HG03378 (cell line): ENCODE measurements at regions not wholly inside any gene's neighbourhood (a gene's known extent, or its start where the extent isn't known, plus 50 kb on each side); places are given as distances from the start of the nearest gene placed in this dataset.

Experiments
- ATAC-seq: cut with Tn5 transposase; IDR thresholded peaks from one replicate; pipeline ENCODE4 v1.9.1; 2021; ENCODE audit warnings: mild to moderate bottlenecking, moderate library complexity; ENCODE audit not compliant: unreplicated experiment

- no peak for ATAC-seq
Measured at GRCh38 chr2:129661935-129662334, 317.5 kb upstream of the RAB6C start.

GRCh38 chr2:129667577-129667976, 311.9 kb upstream of the RAB6C start:
- no peak for ATAC-seq

GRCh38 chr2:129672521-129672920, 306.9 kb upstream of the RAB6C start:
- no peak for ATAC-seq

GRCh38 chr2:129673234-129673633, 306.2 kb upstream of the RAB6C start:
- ATAC-seq, result no peak

GRCh38 chr2:129673847-129674711, 305.4 kb upstream of the RAB6C start:
- ATAC-seq, result no peak

DNA sequence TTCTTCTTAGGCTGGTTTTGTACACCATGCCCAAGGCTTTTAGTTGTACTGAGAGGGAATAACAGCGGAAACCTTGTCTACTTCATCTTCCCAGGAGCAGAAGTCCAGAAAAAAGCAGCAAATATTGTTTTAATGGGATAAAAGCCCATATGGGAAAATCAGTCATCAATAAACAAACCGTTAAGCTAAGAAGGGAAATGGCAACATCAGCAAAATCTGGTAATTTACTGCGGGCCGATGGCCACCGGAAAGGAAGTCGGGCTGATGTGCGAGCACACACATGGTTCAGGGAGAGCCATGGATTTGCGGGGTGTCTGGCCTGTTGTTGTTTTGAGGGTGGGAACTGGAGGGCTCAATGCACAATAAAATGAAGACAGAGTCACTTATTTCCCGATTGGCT, 300.7 kb upstream of the RAB6C start:
- no peak for ATAC-seq

DNA sequence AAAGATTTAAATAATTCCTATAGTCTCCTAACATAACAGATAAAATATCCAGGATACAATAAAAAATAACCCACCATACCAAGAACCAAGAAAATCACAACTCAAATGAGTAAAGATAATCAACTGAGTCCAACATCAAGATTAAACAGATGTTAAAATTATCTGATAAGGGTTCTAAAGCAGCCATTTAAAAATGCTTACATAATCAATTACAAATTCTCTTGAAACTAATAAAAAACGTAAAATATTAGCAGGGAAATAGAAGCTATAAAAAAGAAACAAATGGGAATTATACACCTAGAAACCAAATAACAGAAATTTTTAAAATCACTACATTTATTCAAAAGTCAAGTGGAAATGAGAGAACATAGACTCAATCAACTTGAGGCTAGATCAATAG, 297.7 kb upstream of the RAB6C start:
- no peak for ATAC-seq

DNA sequence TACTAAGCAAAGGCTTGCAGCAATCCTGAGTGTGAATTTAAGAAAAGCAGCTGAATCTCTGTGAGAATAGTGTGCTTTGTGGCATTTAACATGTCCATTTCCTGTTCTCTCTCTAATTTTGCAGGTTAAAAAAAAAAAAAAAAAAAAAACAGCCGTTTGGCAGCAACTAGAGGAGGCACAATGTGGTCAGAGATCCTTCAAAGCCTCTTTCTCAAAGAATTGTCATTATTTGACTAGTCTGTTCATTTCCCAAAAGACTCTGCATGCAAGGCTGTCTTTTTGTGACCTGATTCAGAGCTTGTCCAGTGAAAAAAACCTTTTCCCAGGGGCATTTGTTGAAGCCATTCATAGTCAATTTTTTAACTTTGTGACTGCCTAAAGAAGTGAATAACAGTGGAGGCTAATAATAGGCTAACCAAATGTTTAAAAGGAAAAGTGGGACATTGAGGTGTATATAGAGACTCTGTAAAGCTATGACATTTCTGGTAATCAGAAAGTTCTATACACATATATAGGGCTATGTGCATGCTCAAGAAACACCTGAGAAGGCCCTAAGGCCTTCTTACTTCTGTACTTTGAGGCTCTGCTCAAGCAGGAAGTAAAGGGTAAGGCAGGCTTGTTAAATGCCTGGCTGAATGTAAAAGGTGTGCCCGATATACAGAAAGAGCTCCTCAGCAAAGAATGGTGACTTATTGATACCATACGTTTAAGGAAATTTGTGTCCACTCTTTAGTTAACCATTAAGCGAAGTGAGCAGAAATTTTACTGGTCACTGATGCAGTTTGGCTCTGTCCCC, 289.6 kb upstream of the RAB6C start:
- ATAC-seq, result no peak

DNA sequence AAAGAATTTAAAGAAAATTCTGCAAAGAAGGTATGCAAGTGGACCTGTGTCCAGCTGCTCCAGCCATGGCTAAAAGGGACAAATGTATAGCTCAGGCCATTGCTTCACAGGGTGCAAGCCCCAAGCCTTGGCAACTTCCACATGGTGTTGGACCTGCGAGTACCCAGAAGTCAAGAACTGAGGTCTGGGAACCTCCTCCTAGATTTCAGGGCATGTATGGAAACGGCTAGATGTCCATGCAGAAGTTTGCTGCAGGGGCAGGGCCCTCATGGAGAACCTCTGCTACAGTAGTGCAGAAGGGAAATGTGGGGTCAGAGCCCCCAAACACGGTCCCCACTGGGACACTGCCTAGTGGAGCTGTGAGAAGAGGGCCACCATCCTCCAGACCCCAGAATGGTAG, 284.0 kb upstream of the RAB6C start:
- ATAC-seq, result no peak

- no peak for ATAC-seq
Measured at GRCh38 chr2:129698593-129698992, 280.9 kb upstream of the RAB6C start.

DNA sequence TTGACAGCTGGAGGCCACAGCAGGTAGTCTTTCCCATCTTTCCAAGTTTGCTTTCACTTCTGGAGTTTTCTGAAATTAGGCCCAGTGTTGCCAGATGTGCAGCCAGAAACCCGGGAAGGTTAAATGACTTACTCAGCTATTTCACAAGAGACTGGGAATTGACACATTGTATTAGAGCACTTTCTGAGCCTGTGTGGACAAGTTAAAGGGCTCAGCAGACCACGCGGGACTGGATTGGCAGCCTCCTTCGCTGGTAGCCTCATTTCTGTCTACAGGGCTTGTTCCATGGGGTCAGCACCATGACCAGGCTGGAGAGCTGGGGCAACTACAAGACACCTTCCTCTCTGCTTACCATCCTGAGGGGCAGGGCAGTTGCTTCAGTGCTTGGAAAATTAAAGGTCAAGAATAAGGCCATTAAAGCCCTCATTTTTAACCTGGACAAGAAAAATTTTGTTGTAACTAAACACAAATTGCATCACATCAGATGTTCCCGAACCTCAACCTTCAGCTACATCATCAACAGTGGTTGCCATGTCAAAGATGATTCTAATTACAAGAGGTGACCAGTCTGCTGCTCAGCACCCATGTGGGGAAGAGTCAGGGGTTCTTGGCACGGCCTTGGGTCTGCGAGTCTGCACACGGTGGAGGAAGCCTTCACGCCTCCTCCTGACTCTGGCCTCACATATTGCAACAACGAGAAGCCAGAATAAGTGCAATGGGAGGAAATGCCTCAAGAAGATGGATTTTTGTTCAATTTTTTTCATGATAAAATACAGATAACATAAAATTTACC, 279.5 kb upstream of the RAB6C start:
- no peak for ATAC-seq

GRCh38 chr2:129702416-129703176, 276.9 kb upstream of the RAB6C start:
- ATAC-seq, result no peak

DNA sequence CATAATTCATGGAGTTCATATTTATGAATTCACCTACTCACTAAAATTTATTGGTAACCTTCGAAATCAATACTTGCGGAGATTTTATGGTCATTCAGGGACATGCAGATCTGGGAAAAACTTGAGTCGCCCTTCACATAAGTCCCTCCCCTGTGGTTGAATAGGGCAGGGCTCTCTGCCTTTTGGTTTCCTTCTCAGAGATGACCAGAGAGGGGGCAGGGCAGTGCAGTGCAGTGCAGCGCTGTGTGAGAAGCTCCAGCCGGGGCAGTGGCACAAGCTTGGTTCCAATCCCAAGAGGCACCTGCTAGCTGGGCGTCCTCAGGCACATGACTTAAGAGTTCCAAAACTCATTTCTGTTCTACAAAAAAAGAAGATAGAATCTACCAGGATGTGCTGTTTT, 274.4 kb upstream of the RAB6C start:
- no peak for ATAC-seq

GRCh38 chr2:129707800-129708199, 271.7 kb upstream of the RAB6C start:
- ATAC-seq, result no peak

DNA sequence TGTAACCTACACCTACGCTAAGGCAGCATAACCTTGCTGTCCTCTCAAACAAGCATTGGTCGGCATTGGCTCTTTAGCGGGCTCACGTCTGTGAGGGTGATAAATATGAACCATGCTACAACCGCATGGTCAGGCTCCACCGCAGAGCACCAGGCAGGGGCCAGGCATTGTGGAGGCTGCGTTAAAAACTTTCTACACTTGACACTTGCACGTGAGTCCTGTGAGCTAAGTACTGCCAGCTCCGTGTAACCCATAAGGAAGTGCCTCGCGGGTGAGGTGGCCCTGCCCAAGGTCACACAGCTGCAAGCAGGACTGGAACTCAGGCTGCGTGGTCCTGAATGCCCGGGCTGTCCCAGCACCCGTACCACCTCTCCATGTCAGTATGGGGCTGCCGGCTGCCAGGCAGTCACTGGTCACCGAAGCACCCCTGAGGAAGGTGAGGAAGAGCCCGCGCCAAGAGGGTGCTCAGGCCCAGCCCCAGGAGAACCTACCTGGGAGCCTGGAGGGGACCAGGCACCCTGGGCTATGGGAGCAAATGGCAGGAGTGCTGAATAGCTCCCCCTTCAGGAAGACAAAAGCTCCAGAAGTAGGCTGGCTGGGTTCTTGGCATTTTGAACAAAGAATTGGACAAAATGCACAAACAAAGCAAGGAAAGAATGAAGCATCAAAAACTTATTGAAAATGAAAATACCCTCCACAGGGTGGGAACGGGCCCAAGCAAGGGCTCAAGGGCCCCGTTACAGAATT, 271.1 kb upstream of the RAB6C start:
- no peak for ATAC-seq

DNA sequence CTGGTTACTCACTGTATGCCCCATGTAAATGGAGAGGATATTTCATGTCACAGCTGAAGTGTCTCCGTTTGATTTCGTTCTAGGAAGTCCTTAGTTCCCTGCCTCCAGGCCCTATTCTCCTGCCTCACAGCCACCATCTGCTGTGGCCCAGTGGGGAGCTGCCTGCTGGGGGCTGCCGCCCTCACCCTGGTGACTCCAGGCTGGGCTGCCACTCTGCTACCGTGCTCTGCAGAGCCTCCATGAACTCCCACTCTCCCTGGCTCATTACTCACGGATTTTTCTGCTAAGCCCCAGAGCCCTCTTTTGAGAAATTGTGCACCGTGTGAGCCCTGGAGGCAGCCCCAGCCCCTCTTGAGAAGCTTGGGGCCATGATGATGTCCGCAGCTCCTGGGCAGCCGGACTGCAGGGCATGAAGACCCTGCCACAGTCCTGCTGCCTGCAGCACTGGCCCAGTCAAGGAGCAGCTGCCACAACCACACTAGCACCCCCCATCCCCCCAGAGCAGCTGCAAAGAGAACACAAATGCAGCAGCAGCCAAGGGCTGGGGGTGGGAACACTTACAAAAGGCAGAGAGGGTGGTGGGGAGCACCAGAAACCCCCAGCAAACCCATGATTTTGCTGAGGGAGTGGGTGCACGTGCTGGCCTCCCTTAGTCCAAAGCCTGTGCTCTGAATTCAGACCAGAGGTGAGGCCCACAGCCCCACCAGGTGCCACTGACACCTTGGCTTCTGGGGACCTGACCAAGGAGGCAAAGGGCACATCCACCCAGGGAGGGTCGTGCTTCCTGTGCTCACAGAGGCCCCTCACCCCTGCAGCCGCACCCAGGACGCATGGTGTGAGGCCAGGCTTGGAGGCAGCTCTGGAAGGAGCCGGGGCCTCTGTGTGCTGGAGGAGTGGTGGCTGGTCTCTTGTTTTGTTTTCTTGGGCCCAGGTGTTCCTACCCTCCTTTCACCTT, 270.2 kb upstream of the RAB6C start:
- no peak for ATAC-seq

GRCh38 chr2:129709956-129710598, 269.4 kb upstream of the RAB6C start:
- ATAC-seq, result no peak
